OCI-LY7 (cell line): ENCODE measurements at regions not wholly inside any gene's neighbourhood (a gene's known extent, or its start where the extent isn't known, plus 50 kb on each side); places are given as distances from the start of the nearest gene placed in this dataset.

ENCODE experiments used
- BruUV-seq: library from RNA; stranded (reverse); fragments of 400-500 nt; replicated peaks from 2 replicates; lab custom pipeline; 2021; lab: Mats Ljungman, UMichigan
- CTCF ChIA-PET: fragments of 300-600 bp; sonication (Branson Sonifier 250); formaldehyde crosslinking; loops from one replicate; lab custom pipeline; 2022; ENCODE audit warnings: antibody characterized with exemption; ENCODE audit not compliant: unreplicated experiment; lab: Charles Lee
- POLR2A ChIA-PET: fragments of 300-600 bp; sonication (Branson Sonifier 250); formaldehyde crosslinking; loops from one replicate; lab custom pipeline; 2022; ENCODE audit warnings: antibody characterized with exemption; lab: Charles Lee
- DNase-seq: peaks from one replicate; pipeline ENCODE4 v3.0.0-alpha.2; 2015; ENCODE audit warnings: low spot score
- H2AFZ ChIP-seq: fragments of 200-600 bp; sonication (generic), shearing (Covaris generic); 2 replicates; pipeline ENCODE4 v1.6.1; 2014; ENCODE audit warnings: mild to moderate bottlenecking, antibody characterized with exemption, low read length, moderate library complexity
- H3K27ac ChIP-seq: fragments of 200-600 bp; sonication (generic); 2 replicates; pipeline ENCODE4 v1.5.1; 2014; ENCODE audit warnings: mixed run types, low read depth, mild to moderate bottlenecking, moderate library complexity, low read length, inconsistent platforms; ENCODE audit not compliant: poor library complexity, severe bottlenecking
- H3K36me3 ChIP-seq: fragments of 200-600 bp; sonication (generic); 2 replicates; pipeline ENCODE4 v1.6.1; 2014; ENCODE audit warnings: mild to moderate bottlenecking, antibody characterized with exemption, low read length, moderate library complexity, mixed read lengths; ENCODE audit not compliant: insufficient read depth
- H3K4me1 ChIP-seq: fragments of 200-600 bp; sonication (generic); 2 replicates; pipeline ENCODE4 v1.5.1; 2014; ENCODE audit warnings: mild to moderate bottlenecking, low read length; ENCODE audit not compliant: insufficient read depth, poor library complexity, severe bottlenecking
- H3K4me2 ChIP-seq: fragments of 200-600 bp; sonication (generic); 2 replicates; pipeline ENCODE4 v1.6.1; 2014; ENCODE audit warnings: mild to moderate bottlenecking, low read length
- H3K4me3 ChIP-seq: fragments of 200-600 bp; sonication (generic); 2 replicates; pipeline ENCODE4 v1.5.1; 2014; ENCODE audit warnings: mild to moderate bottlenecking, low read depth, low read length; ENCODE audit not compliant: poor library complexity, severe bottlenecking
- H3K79me2 ChIP-seq: fragments of 200-600 bp; sonication (generic); 2 replicates; pipeline ENCODE4 v1.6.1; 2016; ENCODE audit warnings: low read depth, mild to moderate bottlenecking, low read length, moderate library complexity, mixed read lengths; ENCODE audit not compliant: insufficient read depth
- H3K9me2 ChIP-seq: fragments of 200-600 bp; sonication (generic); 2 replicates; pipeline ENCODE4 v1.6.1; 2016; ENCODE audit warnings: mild to moderate bottlenecking, low read length, mixed read lengths; ENCODE audit not compliant: insufficient read depth
- H3K9me3 ChIP-seq: fragments of 200-600 bp; sonication (generic); 2 replicates; pipeline ENCODE4 v1.6.1; 2014; ENCODE audit warnings: mild to moderate bottlenecking, mixed run types, low read length, mixed read lengths
- H4K20me1 ChIP-seq: fragments of 200-600 bp; sonication (generic); 2 replicates; pipeline ENCODE4 v1.6.1; 2014; ENCODE audit warnings: mild to moderate bottlenecking, antibody characterized with exemption, low read length, moderate library complexity, mixed read lengths; ENCODE audit not compliant: insufficient read depth
- EZH2phosphoT487 ChIP-seq: fragments of 200-600 bp; sonication (generic); IDR thresholded peaks from 2 replicates; pipeline ENCODE4 v1.6.1; 2018; ENCODE audit warnings: low read depth, borderline replicate concordance, mild to moderate bottlenecking, mixed run types, antibody characterized with exemption, low read length, moderate library complexity, mixed read lengths
- intact Hi-C: fragments of 100-400 bp; cut with micrococcal nuclease; formaldehyde crosslinking; loops from one replicate; pipeline ENCODE4 v1.10.0; 2022; ENCODE audit not compliant: unreplicated experiment
- TF ChIP-seq, protein P1 (sequence below): fragments of 200-600 bp; sonication (generic); conservative IDR thresholded peaks from 2 replicates; pipeline ENCODE4 v1.5.1; 2014; ENCODE audit warnings: mild to moderate bottlenecking, antibody characterized with exemption, low read length, moderate library complexity, mixed read lengths

DNA sequence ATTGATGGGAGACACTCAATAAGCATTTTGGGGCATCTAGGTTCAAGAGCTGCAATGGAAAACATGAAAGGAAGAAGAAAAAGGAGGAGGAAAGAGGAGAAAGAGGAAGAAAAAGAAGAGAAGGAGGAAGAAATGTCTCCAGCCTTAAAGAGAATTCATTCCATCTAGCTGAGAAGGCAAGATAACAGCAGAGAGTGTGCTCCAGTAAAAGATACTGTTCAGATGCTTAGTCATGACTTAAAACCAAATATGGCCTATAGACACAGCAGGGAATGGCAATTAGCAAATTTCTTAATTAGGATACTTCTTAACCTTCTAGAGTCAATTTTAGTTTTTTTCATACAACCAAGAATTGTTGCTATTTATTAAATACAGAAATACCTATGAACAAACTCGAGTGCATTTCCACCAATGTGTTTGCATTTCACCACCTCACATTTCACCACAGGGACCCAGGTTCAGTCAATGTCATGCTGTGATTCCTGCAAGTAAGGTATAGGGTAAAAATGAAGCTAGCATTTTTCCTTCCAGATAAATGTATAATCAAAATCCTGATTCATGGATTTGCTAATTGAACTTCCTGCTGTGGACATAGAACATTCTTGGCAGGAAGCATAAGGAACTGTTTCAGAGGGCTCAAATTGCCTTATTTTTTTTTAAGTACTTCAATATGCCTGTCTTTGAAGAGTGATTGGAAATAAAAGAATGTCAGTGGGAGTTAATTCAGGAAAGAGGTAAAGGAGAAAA lies 177.8 kb downstream of the RPS29 start:
- Histone ChIP-seq H3K4me3 (no peak overlapping the region), H3K9me3 (no peaks in the 10 kb centered on the region), H3K4me2 (no peak overlapping the region), H4K20me1 (no peaks in the 10 kb centered on the region), H3K4me1 (no peaks in the 10 kb centered on the region), H3K36me3 (no peaks in the 10 kb centered on the region), H3K79me2 (no peaks in the 10 kb centered on the region), H2AFZ (no peak overlapping the region), H3K9me2 (no peaks in the 10 kb centered on the region), H3K27ac (no peak overlapping the region)
- no TSS peak for BruUV-seq
- intact Hi-C loops = no loop called here
- CTCF ChIA-PET = no interaction called here
- no peak for DNase-seq
- TF ChIP-seq, protein P1, sequence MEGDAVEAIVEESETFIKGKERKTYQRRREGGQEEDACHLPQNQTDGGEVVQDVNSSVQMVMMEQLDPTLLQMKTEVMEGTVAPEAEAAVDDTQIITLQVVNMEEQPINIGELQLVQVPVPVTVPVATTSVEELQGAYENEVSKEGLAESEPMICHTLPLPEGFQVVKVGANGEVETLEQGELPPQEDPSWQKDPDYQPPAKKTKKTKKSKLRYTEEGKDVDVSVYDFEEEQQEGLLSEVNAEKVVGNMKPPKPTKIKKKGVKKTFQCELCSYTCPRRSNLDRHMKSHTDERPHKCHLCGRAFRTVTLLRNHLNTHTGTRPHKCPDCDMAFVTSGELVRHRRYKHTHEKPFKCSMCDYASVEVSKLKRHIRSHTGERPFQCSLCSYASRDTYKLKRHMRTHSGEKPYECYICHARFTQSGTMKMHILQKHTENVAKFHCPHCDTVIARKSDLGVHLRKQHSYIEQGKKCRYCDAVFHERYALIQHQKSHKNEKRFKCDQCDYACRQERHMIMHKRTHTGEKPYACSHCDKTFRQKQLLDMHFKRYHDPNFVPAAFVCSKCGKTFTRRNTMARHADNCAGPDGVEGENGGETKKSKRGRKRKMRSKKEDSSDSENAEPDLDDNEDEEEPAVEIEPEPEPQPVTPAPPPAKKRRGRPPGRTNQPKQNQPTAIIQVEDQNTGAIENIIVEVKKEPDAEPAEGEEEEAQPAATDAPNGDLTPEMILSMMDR = no peak
- no peak for TF ChIP-seq EZH2phosphoT487
- POLR2A ChIA-PET = interaction anchor here (0.6 kb wide), 1 partner anchor 87 kb away, joined by 5 read pairs; no protein-coding TSS in a partner anchor

DNA sequence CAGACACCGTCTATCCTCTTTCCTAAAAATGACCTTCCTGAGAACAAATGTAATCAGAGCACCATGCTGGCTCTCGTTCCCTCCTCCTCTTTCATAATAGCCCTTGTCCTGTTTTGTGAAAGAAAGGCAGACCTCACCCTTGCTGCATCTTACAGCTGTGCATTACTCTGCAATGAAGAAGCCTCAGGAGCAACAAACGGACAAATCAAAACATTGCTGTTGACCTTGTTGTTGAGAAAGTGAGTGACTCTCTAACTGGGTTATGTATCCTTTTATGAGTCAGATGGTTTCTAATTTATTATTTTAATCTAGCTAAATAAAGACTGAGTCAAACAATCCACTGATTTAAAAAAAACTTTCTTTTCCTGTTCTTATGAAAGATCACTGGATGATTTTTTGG lies 180.9 kb downstream of the RPS29 start:
- Histone ChIP-seq H3K4me2 (no peak overlapping the region), H3K27ac (no peak overlapping the region), H2AFZ (no peak overlapping the region), H4K20me1 (no peaks in the 10 kb centered on the region), H3K9me2 (no peaks in the 10 kb centered on the region), H3K4me3 (no peak overlapping the region), H3K4me1 (no peaks in the 10 kb centered on the region), H3K9me3 (no peaks in the 10 kb centered on the region), H3K36me3 (no peaks in the 10 kb centered on the region), H3K79me2 (no peaks in the 10 kb centered on the region)
- ChIA-PET CTCF (no interaction called here), POLR2A (interaction anchor here (0.6 kb wide), 1 partner anchor 215 kb away, joined by 3 read pairs; the partner anchor contains the start of gene RPL36AL)
- DNase-seq = no peak
- no TSS peak for BruUV-seq
- no peak for TF ChIP-seq EZH2phosphoT487
- TF ChIP-seq, protein P1 = no peak
- intact Hi-C loops = no loop called here

DNA sequence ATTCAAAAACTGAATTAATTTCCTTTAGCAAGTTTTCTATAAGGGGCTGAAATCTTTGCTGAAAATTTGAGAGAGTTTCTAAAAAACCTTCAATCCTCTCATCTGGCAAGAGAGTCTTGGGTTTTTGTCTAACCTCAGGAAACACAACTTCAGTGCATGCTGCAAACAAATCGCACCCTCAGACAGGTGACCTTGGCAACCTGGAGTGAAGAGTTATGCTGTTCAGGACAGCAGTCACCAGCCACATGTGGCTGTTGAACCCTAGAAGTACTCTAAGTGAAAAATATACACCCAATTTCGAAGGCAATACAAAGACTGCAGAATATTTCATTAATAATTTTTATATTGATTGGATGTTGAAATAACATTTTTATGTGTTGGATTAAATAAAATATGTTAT lies 184.8 kb downstream of the RPS29 start:
- no peaks in the 10 kb centered on the region for H3K4me1 ChIP-seq
- intact Hi-C loops = no loop called here
- H3K27ac ChIP-seq = no peak overlapping the region
- no peaks in the 10 kb centered on the region for H4K20me1 ChIP-seq
- BruUV-seq = no TSS peak
- H3K9me2 ChIP-seq = no peaks in the 10 kb centered on the region
- DNase-seq = no peak
- TF ChIP-seq, protein P1 = no peak
- no peak for TF ChIP-seq EZH2phosphoT487
- no peak overlapping the region for H2AFZ ChIP-seq
- no peak overlapping the region for H3K4me3 ChIP-seq
- H3K79me2 ChIP-seq = no peaks in the 10 kb centered on the region
- no peaks in the 10 kb centered on the region for H3K36me3 ChIP-seq
- POLR2A ChIA-PET = no interaction called here
- no peaks in the 10 kb centered on the region for H3K9me3 ChIP-seq
- no peak overlapping the region for H3K4me2 ChIP-seq
- CTCF ChIA-PET = no interaction called here
